ENCODE measurements at regions not wholly inside any gene's neighbourhood (a gene's known extent, or its start where the extent isn't known, plus 50 kb on each side); places are given as distances from the start of the nearest gene placed in this dataset.

DNA sequence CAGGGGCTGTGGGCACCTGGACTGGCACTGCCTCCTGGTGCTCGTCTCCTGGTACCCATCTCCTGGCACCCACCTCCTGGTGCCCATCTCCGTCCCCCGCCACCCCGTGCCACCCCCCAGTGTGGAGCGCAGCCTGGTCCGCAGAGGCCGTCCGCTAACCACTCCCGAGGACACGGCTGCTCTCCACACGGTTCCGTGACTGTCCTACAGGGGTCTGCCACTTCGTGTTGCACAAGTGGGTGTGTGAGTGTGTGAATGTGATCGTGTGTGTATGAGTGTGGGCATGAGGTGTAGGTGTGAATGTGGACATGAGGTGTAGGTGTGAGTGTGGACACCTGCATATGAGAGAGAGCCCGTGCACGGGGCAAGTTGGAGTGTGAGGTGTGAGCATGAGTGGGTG, 119.4 kb upstream of the HS6ST1 start:
- no peak overlapping the region for H3K4me3 ChIP-seq (ENCODE audit: low read depth, low read length)
- no peak for DNase-seq (ENCODE audit: low read depth)
- TF ChIP-seq, protein P1, sequence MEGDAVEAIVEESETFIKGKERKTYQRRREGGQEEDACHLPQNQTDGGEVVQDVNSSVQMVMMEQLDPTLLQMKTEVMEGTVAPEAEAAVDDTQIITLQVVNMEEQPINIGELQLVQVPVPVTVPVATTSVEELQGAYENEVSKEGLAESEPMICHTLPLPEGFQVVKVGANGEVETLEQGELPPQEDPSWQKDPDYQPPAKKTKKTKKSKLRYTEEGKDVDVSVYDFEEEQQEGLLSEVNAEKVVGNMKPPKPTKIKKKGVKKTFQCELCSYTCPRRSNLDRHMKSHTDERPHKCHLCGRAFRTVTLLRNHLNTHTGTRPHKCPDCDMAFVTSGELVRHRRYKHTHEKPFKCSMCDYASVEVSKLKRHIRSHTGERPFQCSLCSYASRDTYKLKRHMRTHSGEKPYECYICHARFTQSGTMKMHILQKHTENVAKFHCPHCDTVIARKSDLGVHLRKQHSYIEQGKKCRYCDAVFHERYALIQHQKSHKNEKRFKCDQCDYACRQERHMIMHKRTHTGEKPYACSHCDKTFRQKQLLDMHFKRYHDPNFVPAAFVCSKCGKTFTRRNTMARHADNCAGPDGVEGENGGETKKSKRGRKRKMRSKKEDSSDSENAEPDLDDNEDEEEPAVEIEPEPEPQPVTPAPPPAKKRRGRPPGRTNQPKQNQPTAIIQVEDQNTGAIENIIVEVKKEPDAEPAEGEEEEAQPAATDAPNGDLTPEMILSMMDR (conservative IDR thresholded peaks at IDR 0.05; ENCODE audit: low read depth, low read length) = no peak

DNA sequence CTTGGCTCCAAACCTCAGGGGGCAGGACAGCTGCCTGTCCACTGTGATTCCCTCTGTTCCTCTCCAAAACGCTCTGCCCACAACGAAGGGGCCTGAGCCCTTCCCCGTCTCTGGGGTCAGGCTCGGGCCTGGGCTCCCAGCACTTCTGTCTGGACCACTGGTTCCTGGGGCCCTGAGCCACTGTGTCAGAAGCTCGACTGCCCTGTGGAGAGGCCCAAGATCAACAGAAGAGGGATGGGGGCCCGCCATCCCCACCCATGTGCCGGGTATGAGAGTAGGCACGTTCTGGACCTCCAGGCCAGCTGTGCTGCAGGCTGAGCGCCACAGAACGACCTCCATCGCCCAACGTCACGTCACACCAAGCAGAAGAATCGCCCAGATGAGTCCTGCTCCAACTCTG, 119.9 kb upstream of the HS6ST1 start:
- TF ChIP-seq, protein P1 (conservative IDR thresholded peaks at IDR 0.05; ENCODE audit: low read depth, low read length) = no peak
- H3K4me3 ChIP-seq (ENCODE audit: low read depth, low read length) = no peak overlapping the region
- no peak for DNase-seq (ENCODE audit: low read depth)

DNA sequence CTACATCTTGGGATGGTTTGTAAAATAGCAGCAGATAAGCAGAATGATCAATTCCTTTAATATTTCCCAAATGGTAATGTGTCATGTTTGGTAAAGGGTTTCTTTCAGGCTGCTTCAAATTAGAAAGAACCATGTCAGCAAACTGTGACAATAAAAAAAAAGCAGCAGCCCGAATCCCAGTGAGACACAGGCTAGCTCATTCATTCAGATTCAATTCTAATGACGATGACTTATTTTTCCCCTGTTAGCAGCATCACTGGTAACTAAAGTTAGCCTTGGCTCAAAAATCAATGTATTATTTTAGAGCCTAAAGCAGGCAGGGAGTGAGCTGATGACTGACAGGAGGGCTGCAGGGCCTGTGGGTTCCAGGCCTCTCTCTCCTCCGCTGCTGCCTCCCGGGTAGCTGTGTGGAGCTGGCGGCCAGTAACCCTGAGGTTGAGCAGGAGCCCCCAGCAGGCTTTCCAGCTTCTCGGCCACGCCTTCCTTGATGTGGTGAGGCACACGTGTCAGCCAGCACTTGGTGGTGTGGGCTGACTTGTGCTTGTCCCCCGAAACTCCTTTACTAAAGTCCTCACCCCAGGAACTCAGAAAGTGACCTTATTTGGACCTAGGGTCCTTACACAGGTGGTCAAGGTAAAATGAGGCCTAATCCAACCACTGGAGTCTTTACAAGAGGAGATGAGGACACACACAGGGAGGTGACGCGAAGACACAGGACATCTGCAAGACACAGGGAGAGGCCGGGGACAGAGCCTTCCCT, 120.5 kb upstream of the HS6ST1 start:
- TF ChIP-seq, protein P1 (conservative IDR thresholded peaks at IDR 0.05; ENCODE audit: low read depth, low read length) = no peak

DNA sequence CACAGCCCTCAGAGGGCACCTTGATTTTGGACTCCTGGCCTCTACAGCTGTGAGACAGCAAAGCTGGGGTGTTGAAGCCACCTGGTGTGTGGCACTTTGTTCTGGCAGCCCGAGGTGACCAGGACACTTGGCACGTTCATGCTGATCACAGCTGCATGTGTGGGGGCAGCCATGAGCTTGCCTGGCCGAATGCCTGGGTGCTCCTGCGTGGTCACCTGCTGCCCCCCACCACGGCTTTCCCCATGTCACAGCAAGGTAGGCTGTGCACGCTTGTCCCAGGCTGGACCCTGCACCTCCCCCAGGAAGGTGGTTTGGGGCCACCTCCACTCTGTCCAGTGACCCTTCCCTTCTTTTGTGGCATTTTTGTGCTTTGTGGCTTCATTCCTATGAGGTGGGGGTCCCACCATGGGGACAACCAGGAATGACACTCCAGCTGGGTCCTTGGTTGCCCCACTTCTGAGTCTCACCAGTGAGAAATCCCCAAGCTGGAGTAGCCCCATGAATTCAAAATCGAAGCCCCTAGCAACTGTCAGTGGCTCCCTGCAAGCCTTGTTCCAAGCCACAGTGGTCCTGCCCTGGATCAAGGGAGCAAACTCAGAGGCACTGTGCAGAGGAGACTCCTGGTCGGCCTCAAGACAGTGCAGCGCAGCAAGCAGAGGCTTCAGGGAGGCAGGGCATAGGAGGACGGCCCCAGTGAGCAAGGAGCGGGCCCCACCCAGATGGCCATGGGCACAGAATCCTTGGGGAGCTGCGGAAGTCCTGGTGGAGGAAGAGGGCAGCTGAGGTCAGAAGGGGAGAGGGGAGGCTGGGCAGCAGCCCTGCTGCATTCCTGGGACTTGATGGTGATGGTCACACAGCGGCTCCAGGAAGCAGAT, 121.4 kb upstream of the HS6ST1 start:
- H3K4me3 ChIP-seq (ENCODE audit: low read depth, low read length) = no peak overlapping the region
- no peak for DNase-seq (ENCODE audit: low read depth)
- TF ChIP-seq, protein P1 (conservative IDR thresholded peaks at IDR 0.05; ENCODE audit: low read depth, low read length) = no peak

More for the DNA sequence above, 120.5 kb upstream of the HS6ST1 start:
- H3K4me3 ChIP-seq (ENCODE audit: low read depth, low read length) = no peak overlapping the region
- DNase-seq (ENCODE audit: low read depth) = no peak

DNA sequence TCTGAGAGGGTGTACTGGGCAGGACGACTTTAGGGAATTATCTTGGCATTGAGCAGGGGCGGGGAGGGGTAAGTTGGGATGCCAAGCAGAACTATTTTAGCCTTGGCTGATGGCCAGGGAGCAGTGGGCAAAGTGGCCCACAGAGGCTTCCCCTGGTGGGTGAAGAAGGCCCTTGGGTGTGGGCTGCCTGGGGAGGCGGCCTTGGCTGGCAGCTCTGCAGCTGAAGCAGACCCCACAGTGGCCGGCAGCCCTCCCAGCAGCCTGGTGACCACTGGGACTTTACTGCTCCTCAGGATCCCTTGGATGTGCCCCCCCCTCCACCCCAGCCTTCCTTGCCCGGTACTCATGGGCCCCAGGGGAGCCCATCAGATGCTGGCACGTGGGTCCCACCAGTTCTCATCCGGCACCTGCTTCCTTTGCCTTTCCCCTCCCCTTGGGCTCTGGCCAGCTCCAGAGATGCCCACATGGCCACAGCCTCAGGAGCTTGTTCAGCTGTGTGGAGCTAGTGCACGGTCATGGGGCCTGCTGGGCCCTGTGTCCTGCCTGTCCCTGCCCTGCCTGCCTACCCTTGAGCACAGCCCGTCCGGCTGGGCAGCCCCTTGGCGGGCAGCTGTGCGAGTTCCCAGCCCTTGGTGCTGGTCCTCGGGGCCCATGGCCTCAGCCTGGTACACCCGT, 122.1 kb upstream of the HS6ST1 start:
- H3K4me3 ChIP-seq (ENCODE audit: low read depth, low read length) = no peak overlapping the region
- TF ChIP-seq, protein P1 (conservative IDR thresholded peaks at IDR 0.05; ENCODE audit: low read depth, low read length) = no peak
- no peak for DNase-seq (ENCODE audit: low read depth)

DNA sequence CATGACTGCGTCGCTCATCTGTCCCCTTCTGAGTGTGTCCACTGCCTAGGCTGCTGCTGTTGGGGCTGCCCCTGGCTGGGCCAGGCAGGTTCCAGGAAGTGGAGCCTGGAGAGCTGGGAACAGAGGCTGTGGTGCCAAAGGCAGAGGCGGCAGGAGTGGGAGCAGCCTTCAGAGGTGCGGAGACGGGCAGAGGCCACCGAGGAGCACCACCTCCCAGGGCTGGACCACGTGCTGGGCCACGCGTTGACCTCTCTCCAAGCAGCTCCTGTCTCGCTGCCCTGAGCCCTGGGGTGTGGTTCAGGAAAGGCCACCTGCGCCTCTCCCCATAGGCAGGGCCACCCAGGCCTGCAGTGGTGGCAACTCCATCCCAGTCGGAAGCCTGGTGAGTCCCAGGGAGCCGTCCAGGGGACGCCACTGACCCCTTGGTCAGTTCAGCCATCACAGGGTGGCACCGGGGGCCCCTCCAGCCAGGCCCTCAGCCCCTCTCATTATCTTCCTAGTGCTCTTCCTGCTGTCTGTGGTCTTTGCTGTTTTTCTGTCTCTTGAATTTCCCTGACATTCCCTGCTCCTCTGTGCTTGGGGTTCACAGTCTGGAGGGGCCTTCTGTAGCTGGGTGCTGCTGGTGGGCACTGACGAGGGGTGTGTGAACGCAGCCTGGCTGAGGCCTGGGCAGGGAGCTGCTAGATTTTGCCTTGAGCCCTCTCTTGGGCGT, 122.8 kb upstream of the HS6ST1 start:
- TF ChIP-seq, protein P1 (conservative IDR thresholded peaks at IDR 0.05; ENCODE audit: low read depth, low read length) = no peak
- H3K4me3 ChIP-seq (ENCODE audit: low read depth, low read length) = no peak overlapping the region
- no peak for DNase-seq (ENCODE audit: low read depth)
